Raji (cell line): ENCODE measurements at regions not wholly inside any gene's neighbourhood (a gene's known extent, or its start where the extent isn't known, plus 50 kb on each side); places are given as distances from the start of the nearest gene placed in this dataset.

Source experiments
- POLR2A ChIP-seq: IDR thresholded peaks from 2 replicates; pipeline ENCODE4 v1.6.1; 2011; ENCODE audit warnings: low read depth, low read length, control low read depth; ENCODE audit not compliant: insufficient read depth

DNA sequence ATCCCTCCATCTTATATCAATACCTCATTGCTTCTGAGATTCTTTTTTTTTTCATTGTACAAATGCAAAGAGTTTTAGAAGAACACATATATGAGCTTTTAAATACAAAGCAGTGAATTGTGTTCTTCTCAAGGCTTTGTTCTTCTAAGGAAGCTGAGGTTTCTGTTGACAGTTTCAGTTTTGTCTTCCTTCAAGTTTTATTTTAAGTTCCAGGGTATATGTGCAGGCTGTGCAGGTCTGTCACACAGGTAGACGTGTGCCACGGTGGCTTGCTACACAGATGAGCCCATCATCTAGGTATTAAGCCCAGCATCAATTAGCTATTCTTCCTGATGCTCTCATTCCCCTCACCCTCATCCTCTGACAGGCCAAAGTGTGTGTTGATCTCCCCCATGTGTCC is 201.2 kb upstream of the DIPK2B start:
- TF ChIP-seq POLR2A = no peak

DNA sequence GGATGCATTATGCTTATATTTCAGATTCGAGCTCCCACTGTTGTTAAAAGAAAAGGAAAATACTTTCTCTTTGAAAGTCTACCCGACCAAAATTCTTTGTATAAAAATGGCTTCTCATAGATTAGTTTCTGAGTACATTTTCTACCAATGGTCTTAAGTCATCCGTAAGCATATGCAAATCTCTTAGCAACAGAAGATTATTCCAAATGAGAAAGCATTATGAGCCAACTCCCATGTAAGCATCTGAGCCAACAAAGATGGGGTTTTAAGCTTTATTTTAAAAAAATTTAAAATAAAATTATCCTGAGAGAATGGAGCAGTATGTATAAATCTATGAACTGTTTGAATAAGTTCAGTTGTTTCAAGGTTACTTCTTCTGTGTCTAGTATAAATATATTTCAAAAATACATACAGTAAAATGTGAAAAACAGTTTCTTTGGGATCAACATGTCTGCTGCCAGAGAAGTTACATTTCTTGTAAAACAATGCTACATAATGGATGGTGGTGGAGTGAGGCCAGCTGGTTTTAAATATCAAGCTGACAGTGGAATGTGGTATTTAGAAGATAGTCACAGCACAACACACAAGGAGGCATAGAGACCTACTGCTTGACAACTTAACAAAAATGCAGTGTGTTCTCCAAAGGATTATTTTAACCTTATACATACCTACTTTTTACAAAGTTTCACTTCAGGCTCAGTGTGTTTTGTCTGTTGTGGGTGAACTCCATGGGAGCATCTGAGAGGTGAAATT is 199.5 kb upstream of the DIPK2B start:
- TF ChIP-seq POLR2A = no peak

DNA sequence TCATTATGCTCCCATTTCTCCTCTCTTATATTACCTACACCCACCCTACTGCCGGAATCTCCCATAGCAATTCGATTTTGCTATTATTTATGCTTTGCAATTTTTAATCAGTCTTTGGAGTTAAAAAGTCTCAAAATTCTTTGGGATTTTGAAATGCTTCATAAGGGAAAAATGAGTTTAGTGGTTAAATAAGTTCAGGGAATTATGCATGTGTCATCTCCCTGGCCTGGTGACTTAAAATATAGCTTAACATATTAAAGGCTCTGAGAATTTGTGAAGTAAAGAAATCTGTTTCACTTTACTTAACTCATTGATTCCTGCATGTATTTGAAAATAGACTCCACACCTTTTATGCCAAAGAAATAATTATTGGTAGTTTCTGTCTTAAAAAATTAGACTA is 185.1 kb upstream of the DIPK2B start:
- no peak for TF ChIP-seq POLR2A

DNA sequence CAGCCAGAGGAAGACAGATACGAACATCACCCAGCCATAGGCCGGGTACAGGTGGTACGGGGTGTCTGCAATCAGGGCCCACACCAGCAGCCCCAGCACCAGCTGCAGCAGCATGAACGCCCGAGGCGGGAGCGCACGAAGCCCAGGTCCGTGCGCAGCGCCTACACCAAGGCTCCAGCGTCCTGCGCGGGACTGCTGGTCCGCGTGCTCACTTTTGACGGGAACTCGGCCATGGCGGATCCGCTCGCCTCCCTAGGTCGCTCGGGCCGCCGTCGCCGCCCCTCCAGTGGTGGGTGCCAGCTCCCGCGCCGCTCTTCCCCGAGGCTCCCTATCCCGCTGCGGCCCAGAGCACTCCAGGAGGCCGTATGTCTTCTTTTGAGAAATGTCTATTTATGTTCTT is 181.2 kb upstream of the DIPK2B start:
- no peak for TF ChIP-seq POLR2A

DNA sequence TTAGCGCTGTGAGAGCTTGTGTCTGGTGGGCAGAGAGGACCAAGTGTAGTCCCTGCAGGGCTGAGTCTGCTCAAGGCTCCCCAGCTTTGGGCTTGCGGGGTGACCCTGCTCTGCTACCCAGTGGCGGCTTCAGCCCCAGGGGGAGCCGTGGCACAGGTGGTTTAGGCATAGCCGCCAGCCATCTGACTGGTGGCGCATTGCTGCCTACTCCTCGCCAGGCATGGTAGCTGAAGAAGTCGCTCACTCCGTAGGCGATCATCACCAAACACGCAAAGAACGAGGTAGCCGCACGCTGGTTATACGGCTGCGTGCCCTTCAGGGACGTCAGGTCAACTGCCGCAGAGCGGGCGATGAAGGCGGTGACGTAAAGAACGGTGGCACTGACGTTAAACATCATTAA is 180.7 kb upstream of the DIPK2B start:
- TF ChIP-seq POLR2A = no peak

DNA sequence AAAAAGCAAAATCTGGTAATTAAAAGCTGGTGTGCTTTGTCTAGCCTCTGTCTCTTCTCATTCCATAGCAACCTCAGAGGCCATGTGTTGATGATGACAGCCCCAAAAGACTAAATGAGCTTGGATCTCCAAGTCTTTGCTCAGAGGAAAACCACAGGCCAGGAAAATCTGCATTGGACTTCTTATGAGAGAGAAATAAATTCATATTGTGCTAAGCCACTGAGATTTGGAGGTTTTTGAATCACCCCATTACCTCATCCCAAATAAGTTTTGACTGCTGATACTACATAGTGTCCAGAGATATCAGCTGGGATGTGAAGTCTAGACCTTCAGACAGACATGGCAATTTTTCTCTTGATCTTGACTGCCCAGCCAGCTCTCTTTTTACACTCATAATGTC is 178.6 kb upstream of the DIPK2B start:
- TF ChIP-seq POLR2A = no peak

DNA sequence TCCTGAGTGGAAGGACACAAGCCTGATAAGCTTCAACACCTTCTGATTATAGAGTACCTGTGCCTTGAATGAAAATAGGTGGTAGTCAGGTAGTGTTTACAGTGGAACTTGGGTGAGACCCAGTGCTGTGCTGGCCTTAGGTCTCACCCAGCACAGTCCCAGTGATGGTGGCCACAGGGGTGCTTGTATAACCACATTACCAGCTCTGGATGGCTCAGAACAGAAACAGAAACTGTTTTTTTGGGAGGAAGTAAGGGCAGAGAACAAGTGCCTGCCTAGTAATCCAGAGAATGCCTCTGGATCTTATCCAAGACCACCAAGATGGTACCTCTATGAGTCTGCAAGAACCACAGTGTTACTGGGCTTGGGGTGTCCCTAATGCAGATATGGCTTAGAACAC is 171.5 kb upstream of the DIPK2B start:
- no peak for TF ChIP-seq POLR2A

DNA sequence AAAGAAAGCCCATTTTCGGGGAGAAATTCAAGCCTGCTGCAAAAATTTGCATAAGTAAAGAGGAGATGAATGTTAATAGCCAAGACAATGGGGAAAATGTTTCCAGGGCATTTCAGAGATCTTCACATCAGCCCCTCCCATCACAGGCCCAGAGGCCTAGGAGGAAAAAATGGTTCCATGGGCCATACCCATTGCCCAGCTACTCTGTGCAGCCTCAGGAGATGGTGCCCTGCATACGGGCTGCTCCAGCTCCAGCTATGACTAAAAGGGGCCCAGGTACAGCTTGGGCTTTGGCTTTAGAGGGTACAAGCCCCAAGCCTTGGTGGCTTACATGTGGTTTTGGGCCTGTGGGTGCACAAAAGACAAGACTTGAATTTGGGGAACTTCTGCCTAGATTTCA is 168.0 kb upstream of the DIPK2B start:
- TF ChIP-seq POLR2A = no peak

DNA sequence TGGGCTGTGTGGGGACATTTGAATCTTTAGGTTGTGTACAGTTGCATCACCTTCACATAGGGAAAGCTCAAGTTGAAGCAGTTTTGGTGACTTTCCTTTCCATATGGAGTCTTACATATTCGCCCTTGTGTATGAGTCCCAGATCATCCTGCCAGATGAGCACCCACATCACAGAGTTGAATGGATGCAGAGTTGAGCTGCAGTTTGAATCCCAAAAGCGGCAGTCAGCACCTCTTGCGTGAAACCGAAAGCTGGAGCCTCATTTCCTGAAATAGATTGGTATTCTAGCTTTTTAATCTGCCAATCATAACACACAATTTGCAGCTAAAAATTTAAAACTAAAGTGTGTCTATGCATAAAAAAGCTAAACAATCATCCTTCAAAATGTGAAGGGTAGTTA is 162.9 kb upstream of the DIPK2B start:
- no peak for TF ChIP-seq POLR2A

DNA sequence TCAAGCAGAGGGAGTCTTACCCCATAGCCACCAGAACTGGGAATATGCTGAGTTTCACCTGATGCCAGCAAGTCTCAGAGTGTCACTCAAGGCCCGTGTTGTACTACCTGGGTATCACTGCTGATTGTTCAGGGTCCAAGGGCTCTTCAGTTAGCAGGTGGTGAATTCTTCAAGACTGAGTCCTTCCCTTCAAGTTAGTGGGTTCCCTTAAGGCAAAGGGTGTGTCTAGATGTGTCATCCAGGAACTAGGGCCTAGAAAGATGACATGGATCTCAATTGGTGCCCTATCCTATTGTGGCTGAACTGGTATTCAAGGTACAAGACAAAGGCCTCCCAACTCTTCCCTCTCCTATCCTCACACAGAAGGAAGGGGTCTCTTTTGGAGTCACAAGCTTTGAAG is 159.9 kb upstream of the DIPK2B start:
- TF ChIP-seq POLR2A = no peak

DNA sequence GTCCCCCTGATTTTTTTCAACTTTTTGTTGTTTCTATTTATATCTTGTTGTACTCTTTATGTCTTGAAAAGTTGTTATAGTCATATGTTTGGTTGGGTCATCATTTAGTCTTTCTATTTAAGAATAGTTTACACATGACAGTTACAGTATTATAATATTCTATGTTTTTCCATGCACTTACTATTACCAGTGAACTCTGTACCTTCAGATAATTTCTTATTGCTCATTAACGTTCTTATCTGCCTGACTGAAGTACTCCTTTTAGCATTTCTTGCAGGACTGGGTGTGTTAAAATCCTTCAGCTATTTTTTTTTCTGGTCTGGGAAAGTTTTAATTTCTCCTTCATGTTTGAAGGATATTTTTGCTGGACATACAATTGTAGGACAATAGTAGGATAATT is 157.7 kb upstream of the DIPK2B start:
- TF ChIP-seq POLR2A = no peak

DNA sequence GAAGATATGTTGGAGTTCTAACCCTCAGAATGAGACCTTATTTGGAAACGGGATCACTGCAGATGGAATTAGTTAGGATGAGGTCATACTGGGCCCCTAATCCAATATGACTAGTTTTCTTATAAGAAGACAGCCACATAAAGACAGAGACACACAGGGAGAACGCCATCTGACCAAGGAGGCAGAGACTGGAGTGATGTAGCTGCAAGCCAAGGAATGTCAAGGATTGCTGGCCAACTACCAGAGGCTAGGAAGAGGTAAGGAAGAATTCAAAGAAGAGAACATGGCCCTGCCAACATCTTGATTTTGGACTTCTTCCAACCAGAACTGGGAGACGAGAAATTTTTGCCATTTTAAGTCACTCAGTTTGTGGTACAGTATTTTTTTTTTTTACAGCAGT is 152.8 kb upstream of the DIPK2B start:
- TF ChIP-seq POLR2A = no peak

DNA sequence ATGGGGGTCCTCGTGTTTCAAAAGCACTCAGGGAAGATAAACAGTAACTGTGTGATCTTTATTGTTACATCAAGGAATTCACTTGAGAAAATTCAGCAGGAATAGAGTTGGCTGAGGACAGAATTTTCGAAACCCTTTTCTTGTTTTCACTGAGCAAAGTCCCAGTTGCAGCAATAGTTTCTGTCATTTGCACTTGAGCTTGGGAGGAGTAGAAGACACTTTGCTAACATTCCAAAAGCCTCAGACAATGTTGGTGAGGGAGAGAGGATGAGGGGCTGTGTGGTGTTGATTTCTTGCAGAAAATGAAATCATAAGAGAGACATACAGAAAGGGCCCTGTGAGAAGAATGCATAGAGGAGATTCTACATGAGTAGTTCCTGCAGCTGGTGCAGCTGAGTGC is 151.9 kb upstream of the DIPK2B start:
- TF ChIP-seq POLR2A = no peak

DNA sequence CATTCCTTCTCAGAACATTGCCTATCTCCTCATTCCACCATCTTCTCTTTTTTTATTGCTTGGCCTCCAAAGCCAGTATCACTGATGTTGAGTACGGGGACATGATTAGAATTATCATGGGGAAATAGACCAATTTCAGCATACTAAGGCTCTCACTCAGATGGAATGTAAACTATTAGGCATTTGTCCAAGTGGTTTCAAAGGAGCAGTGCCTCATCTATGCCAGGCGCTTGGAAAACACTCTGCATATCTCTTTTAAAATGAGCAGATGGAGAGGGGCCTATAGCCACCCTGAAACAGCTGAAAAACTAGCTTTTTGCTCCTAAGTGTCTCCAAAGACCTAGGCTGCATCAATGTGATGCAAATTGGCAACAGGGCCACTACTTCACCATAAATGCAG is 150.8 kb upstream of the DIPK2B start:
- TF ChIP-seq POLR2A = no peak

DNA sequence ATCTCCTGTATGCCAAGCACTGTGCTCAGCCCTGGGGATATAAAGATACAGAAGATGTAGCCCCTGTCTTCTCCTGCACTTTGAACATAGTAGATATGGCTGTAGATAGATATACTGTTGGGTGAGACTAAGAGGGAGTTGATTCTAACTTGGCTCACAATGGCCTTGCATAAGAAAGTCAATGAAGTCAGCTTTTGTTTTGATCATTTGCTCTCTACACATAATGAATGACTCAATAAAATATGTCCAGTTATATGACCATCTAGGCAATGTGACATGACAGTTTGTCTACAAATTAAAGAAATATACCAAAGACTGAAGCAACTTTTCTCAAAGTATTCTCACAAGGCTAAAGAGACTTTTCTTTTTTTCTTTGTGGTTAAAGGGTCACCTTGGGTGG is 147.6 kb upstream of the DIPK2B start:
- no peak for TF ChIP-seq POLR2A

DNA sequence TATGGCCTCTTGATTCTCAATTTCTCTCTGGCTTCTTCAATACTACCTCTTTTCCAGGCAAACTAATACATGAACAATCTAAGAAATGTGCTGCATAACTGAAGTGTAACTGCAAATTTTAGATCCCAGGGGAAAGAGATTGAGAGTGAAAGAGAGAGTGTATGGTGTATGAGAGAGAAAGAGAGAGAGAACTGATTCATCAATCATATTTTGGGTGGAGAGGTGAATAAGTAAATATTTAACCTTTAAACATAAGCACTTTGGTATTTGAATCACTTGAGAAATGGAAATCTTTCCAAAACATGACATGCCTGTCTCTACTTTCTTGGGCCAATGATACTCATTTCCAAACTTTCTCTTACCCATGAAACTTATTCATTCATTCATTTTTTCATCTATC is 147.2 kb upstream of the DIPK2B start:
- TF ChIP-seq POLR2A = no peak

DNA sequence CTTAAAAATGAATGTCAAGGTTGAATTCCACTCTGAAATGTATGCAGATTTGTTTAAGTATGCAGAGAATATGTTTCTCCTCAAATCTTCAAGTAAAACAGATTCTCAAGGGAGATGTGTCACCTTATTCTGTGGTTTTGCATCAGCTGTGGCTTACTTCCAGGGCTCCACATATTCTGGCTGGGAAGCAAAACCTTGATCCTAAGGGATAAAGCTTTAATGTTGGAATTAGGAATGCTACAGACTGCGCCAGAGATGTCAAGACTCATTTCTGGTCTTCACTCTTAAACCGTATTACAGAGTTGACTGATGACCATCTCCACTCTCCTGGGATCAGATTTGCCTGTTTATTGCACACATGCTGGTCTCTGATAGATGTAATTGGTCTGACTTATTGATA is 143.9 kb upstream of the DIPK2B start:
- no peak for TF ChIP-seq POLR2A
